ENCODE measurements at regions not wholly inside any gene's neighbourhood (a gene's known extent, or its start where the extent isn't known, plus 50 kb on each side); places are given as distances from the start of the nearest gene placed in this dataset.

- TF ChIP-seq ZXDC (CRISPR knock-in tag; IDR thresholded peaks at IDR 0.05) (no peak), POGZ (CRISPR knock-in tag; IDR thresholded peaks at IDR 0.05) (peak; percentile 92), PLRG1 (conservative IDR thresholded peaks at IDR 0.05) (no peak), NFIC (IDR thresholded peaks at IDR 0.05; ENCODE audit: low read length) (peak; percentile 81), ELF4 (CRISPR knock-in tag; IDR thresholded peaks at IDR 0.05; ENCODE audit: borderline replicate concordance) (0 out of 2 replicates have a peak, but pooled peaks have one; percentile 47), NFE2 (CRISPR knock-in tag; IDR thresholded peaks at IDR 0.05) (no peak), ZNF142 (CRISPR knock-in tag; IDR thresholded peaks at IDR 0.05) (no peak), MTERF4 (CRISPR knock-in tag; IDR thresholded peaks at IDR 0.05) (no peak), ZNF251 (CRISPR knock-in tag; IDR thresholded peaks at IDR 0.05) (no peak), FOSL2 (CRISPR knock-in tag; IDR thresholded peaks at IDR 0.05) (peak; percentile 90), SOX5 (CRISPR knock-in tag; IDR thresholded peaks at IDR 0.05; ENCODE audit: borderline replicate concordance) (peak; percentile 99), WIZ (CRISPR knock-in tag; IDR thresholded peaks at IDR 0.05) (0 out of 2 replicates have a peak, but pooled peaks have one; percentile 63), ZNF570 (CRISPR knock-in tag; IDR thresholded peaks at IDR 0.05; ENCODE audit: borderline replicate concordance) (no peak), U2AF2 (IDR thresholded peaks at IDR 0.05; ENCODE audit: low read depth, low read length) (no peak)
- TF ChIP-seq, protein P1, sequence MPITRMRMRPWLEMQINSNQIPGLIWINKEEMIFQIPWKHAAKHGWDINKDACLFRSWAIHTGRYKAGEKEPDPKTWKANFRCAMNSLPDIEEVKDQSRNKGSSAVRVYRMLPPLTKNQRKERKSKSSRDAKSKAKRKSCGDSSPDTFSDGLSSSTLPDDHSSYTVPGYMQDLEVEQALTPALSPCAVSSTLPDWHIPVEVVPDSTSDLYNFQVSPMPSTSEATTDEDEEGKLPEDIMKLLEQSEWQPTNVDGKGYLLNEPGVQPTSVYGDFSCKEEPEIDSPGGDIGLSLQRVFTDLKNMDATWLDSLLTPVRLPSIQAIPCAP (CRISPR knock-in tag; IDR thresholded peaks at IDR 0.05; ENCODE audit: low read depth), result peak; percentile 95; the same call in 1 of the 2 replicates
- TF ChIP-seq, protein P2, sequence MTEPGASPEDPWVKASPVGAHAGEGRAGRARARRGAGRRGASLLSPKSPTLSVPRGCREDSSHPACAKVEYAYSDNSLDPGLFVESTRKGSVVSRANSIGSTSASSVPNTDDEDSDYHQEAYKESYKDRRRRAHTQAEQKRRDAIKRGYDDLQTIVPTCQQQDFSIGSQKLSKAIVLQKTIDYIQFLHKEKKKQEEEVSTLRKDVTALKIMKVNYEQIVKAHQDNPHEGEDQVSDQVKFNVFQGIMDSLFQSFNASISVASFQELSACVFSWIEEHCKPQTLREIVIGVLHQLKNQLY (CRISPR knock-in tag; IDR thresholded peaks at IDR 0.05), result peak; percentile 95
- TF ChIP-seq, protein P3, sequence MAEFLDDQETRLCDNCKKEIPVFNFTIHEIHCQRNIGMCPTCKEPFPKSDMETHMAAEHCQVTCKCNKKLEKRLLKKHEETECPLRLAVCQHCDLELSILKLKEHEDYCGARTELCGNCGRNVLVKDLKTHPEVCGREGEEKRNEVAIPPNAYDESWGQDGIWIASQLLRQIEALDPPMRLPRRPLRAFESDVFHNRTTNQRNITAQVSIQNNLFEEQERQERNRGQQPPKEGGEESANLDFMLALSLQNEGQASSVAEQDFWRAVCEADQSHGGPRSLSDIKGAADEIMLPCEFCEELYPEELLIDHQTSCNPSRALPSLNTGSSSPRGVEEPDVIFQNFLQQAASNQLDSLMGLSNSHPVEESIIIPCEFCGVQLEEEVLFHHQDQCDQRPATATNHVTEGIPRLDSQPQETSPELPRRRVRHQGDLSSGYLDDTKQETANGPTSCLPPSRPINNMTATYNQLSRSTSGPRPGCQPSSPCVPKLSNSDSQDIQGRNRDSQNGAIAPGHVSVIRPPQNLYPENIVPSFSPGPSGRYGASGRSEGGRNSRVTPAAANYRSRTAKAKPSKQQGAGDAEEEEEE (CRISPR knock-in tag; IDR thresholded peaks at IDR 0.05; ENCODE audit: borderline replicate concordance), result 0 out of 2 replicates have a peak, but pooled peaks have one; percentile 87
Observed at GRCh38 chr2:64730551-64731262, 77.0 kb upstream of the SERTAD2 start (continued).

Measured in HepG2 (cell line).